Neuronal stem cell (in vitro differentiated cells): ENCODE measurements at regions not wholly inside any gene's neighbourhood (a gene's known extent, or its start where the extent isn't known, plus 50 kb on each side); places are given as distances from the start of the nearest gene placed in this dataset.

ENCODE experiments used
- DNase-seq: peaks from one replicate; pipeline ENCODE4 v3.0.0-alpha.2; 2013; ENCODE audit warnings: low spot score
- H2AFZ ChIP-seq: one replicate; pipeline ENCODE4 v1.6.1; 2013; ENCODE audit warnings: mild to moderate bottlenecking, low read length, inconsistent platforms
- H2AK5ac ChIP-seq: 2 replicates; pipeline ENCODE4 v1.6.1; 2013; ENCODE audit warnings: low read depth, mild to moderate bottlenecking, inconsistent platforms, low read length, moderate library complexity, mixed read lengths
- H2BK120ac ChIP-seq: 2 replicates; pipeline ENCODE4 v1.6.1; 2013; ENCODE audit warnings: low read depth, mild to moderate bottlenecking, inconsistent platforms, low read length, moderate library complexity, mixed read lengths
- H2BK12ac ChIP-seq: one replicate; pipeline ENCODE4 v1.6.1; 2013; ENCODE audit warnings: low read length, inconsistent platforms
- H2BK15ac ChIP-seq: 2 replicates; pipeline ENCODE4 v1.6.1; 2013; ENCODE audit warnings: mild to moderate bottlenecking, low read length, inconsistent platforms, mixed read lengths
- H2BK5ac ChIP-seq: one replicate; pipeline ENCODE4 v1.6.1; 2013; ENCODE audit warnings: inconsistent platforms, mild to moderate bottlenecking, low read length, moderate library complexity
- H3K14ac ChIP-seq: one replicate; pipeline ENCODE4 v1.6.1; 2013; ENCODE audit warnings: low read length, inconsistent platforms
- H3K18ac ChIP-seq: 2 replicates; pipeline ENCODE4 v1.6.1; 2013; ENCODE audit warnings: low read length, inconsistent platforms
- H3K23ac ChIP-seq: 2 replicates; pipeline ENCODE4 v1.6.1; 2013; ENCODE audit warnings: low read depth, mild to moderate bottlenecking, mixed read lengths, low read length, inconsistent platforms; ENCODE audit not compliant: poor library complexity
- H3K27ac ChIP-seq: replicated peaks from 3 replicates; pipeline ENCODE4 v1.5.1; 2013; ENCODE audit warnings: low read length, inconsistent platforms
- H3K27me3 ChIP-seq, 3 experiments: 2 replicates each; pipeline ENCODE4 v1.6.1; 2013; ENCODE audit warnings: low read length in 3 of 3, mild to moderate bottlenecking in 2 of 3, inconsistent platforms in 1 of 3, low read depth in 1 of 3, mixed read lengths in 1 of 3, moderate library complexity in 1 of 3; ENCODE audit not compliant: control insufficient read depth in 3 of 3, insufficient read depth in 3 of 3
- H3K36me3 ChIP-seq, 2 donors: replicated peaks in 1 of 2; 2 replicates each; pipeline ENCODE4 v1.6.1; 2013; ENCODE audit warnings: low read length in 2 of 2; ENCODE audit not compliant: control insufficient read depth in 2 of 2, insufficient read depth in 2 of 2
- H3K4ac ChIP-seq: 2 replicates; pipeline ENCODE4 v1.6.1; 2013; ENCODE audit warnings: inconsistent platforms, mild to moderate bottlenecking, low read length, moderate library complexity
- H3K4me1 ChIP-seq, 2 donors: 1 replicate in 1 of 2; 2 replicates in 1 of 2; pipeline ENCODE4 v1.6.1; 2013; ENCODE audit warnings: low read length in 2 of 2, low read depth in 1 of 2; ENCODE audit not compliant: control insufficient read depth in 2 of 2, insufficient read depth in 1 of 2
- H3K4me2 ChIP-seq: one replicate; pipeline ENCODE4 v1.6.1; 2013; ENCODE audit warnings: mild to moderate bottlenecking, low read length, inconsistent platforms; ENCODE audit not compliant: insufficient read depth, poor library complexity, severe bottlenecking
- H3K4me3 ChIP-seq, 2 donors: 2 replicates each; pipeline ENCODE4 v1.5.1; 2013; ENCODE audit warnings: low read length in 2 of 2, mild to moderate bottlenecking in 2 of 2, inconsistent platforms in 1 of 2, moderate library complexity in 1 of 2
- H3K79me1 ChIP-seq: one replicate; pipeline ENCODE4 v1.6.1; 2013; ENCODE audit warnings: low read depth, mild to moderate bottlenecking, inconsistent platforms, low read length, moderate library complexity
- H3K9ac ChIP-seq: one replicate; pipeline ENCODE4 v1.6.1; 2013; ENCODE audit warnings: mild to moderate bottlenecking, low read depth, low read length, inconsistent platforms; ENCODE audit not compliant: poor library complexity
- H3K9me3 ChIP-seq, 2 donors: replicated peaks in 1 of 2; 2 replicates each; pipeline versions ENCODE3 to v1.6.1; 2013; ENCODE audit warnings: low read length in 2 of 2, mild to moderate bottlenecking in 2 of 2, inconsistent platforms in 1 of 2, low read depth in 1 of 2, mixed read lengths in 1 of 2, moderate library complexity in 1 of 2; ENCODE audit not compliant: control insufficient read depth in 2 of 2, insufficient read depth in 1 of 2
- H4K8ac ChIP-seq: one replicate; pipeline ENCODE4 v1.6.1; 2013; ENCODE audit warnings: low read depth, mild to moderate bottlenecking, inconsistent platforms, low read length, moderate library complexity
- H4K91ac ChIP-seq: one replicate; pipeline ENCODE4 v1.6.1; 2013; ENCODE audit warnings: low read length, low read depth, mild to moderate bottlenecking, inconsistent platforms; ENCODE audit not compliant: poor library complexity
- WGBS, 2 donors: extraction: QIAGEN DNeasy Blood & Tissue Kit; methylation state at CpG; one replicate each; pipeline ENCODE4 v1.1.7; 2013; ENCODE audit warnings: missing lambda C conversion rate in 2 of 2, mixed read lengths in 1 of 2; ENCODE audit not compliant: insufficient read length in 2 of 2, insufficient replicate concordance in 1 of 2; ENCODE audit errors: extremely low coverage in 2 of 2; 5-methylcytosine and 5-hydroxymethylcytosine counted together

- H3K79me1 ChIP-seq = no peaks in the 10 kb centered on the region
- no peak overlapping the region for H3K14ac ChIP-seq
- H2BK120ac ChIP-seq = no peak overlapping the region
- whole genome bisulfite sequencing, 2 donors = no CpG with 5 or more reads among the region's 1 CpG
- H2BK12ac ChIP-seq = no peak overlapping the region
- no peak overlapping the region for H3K4ac ChIP-seq
- H2BK5ac ChIP-seq = no peak overlapping the region
- H3K4me3 ChIP-seq = no peak overlapping the region
- no peak overlapping the region for H4K91ac ChIP-seq
- no peak overlapping the region for H4K8ac ChIP-seq
- H3K36me3 ChIP-seq = no peaks in the 10 kb centered on the region
- no peak overlapping the region for H3K23ac ChIP-seq
- no peak for DNase-seq
- no peak overlapping the region for H3K27ac ChIP-seq
- no peak overlapping the region for H3K4me2 ChIP-seq
- H3K18ac ChIP-seq = no peak overlapping the region
- no peaks in the 10 kb centered on the region for H3K27me3 ChIP-seq
- H3K9me3 ChIP-seq = no peaks in the 10 kb centered on the region
- H3K4me1 ChIP-seq = peaks cover 0 to 2% of the 10 kb centered on the region in 2 donors
- H3K9ac ChIP-seq = no peak overlapping the region
- no peak overlapping the region for H2AFZ ChIP-seq
- no peak overlapping the region for H2BK15ac ChIP-seq
- no peak overlapping the region for H2AK5ac ChIP-seq
These were observed 513.1 kb upstream of the FAM98A start for GRCh38 chr2:34112161-34112560.

GRCh38 chr2:34110392-34110791 is 511.3 kb upstream of the FAM98A start:
- Histone ChIP-seq H3K79me1 (no peaks in the 10 kb centered on the region), H3K23ac (no peak overlapping the region), H3K14ac (no peak overlapping the region), H2BK15ac (no peak overlapping the region), H3K9me3 (no peaks in the 10 kb centered on the region), H3K4me3 (no peak overlapping the region), H3K4me1 (peaks cover 0 to 2% of the 10 kb centered on the region in 2 donors), H3K18ac (no peak overlapping the region), H3K36me3 (no peaks in the 10 kb centered on the region), H3K9ac (no peak overlapping the region), H2BK5ac (no peak overlapping the region), H3K4me2 (no peak overlapping the region), H3K27ac (no peak overlapping the region), H2BK12ac (no peak overlapping the region), H2AK5ac (no peak overlapping the region), H4K8ac (no peak overlapping the region), H4K91ac (no peak overlapping the region), H2BK120ac (no peak overlapping the region), H3K27me3 (no peaks in the 10 kb centered on the region), H3K4ac (no peak overlapping the region), H2AFZ (no peak overlapping the region)
- no CpG with 5 or more reads among the region's 1 CpG for WGBS, 2 donors
- no peak for DNase-seq

- no peak overlapping the region for H3K4ac ChIP-seq
- H2BK12ac ChIP-seq = no peak overlapping the region
- no peak overlapping the region for H3K27ac ChIP-seq
- H3K79me1 ChIP-seq = no peaks in the 10 kb centered on the region
- H2BK15ac ChIP-seq = no peak overlapping the region
- H3K4me1 ChIP-seq = peaks cover 0 to 2% of the 10 kb centered on the region in 2 donors
- no peak overlapping the region for H4K91ac ChIP-seq
- H2BK120ac ChIP-seq = no peak overlapping the region
- H3K23ac ChIP-seq = no peak overlapping the region
- WGBS, 2 donors = no CpG with 5 or more reads among the region's 1 CpG
- no peak overlapping the region for H3K9ac ChIP-seq
- no peak overlapping the region for H3K4me3 ChIP-seq
- H3K4me2 ChIP-seq = no peak overlapping the region
- H2BK5ac ChIP-seq = no peak overlapping the region
- DNase-seq = no peak
- H4K8ac ChIP-seq = no peak overlapping the region
- H3K36me3 ChIP-seq = no peaks in the 10 kb centered on the region
- no peak overlapping the region for H2AFZ ChIP-seq
- no peaks in the 10 kb centered on the region for H3K27me3 ChIP-seq
- H2AK5ac ChIP-seq = no peak overlapping the region
- H3K14ac ChIP-seq = no peak overlapping the region
- H3K18ac ChIP-seq = no peak overlapping the region
- H3K9me3 ChIP-seq = no peaks in the 10 kb centered on the region
These were observed 508.7 kb upstream of the FAM98A start for GRCh38 chr2:34107811-34108210.

GRCh38 chr2:34105006-34105767 is 506.1 kb upstream of the FAM98A start:
- no peak overlapping the region for H2AK5ac ChIP-seq
- H3K4me1 ChIP-seq = peaks cover 0 to 5% of the 10 kb centered on the region in 2 donors
- H2BK15ac ChIP-seq = no peak overlapping the region
- no peak overlapping the region for H2AFZ ChIP-seq
- H2BK120ac ChIP-seq = no peak overlapping the region
- no peak overlapping the region for H2BK12ac ChIP-seq
- no peaks in the 10 kb centered on the region for H3K27me3 ChIP-seq
- no peak overlapping the region for H4K8ac ChIP-seq
- H4K91ac ChIP-seq = no peak overlapping the region
- DNase-seq = no peak
- H2BK5ac ChIP-seq = no peak overlapping the region
- no peaks in the 10 kb centered on the region for H3K36me3 ChIP-seq
- no CpG with 5 or more reads among the region's 5 CpGs for WGBS, 2 donors
- no peak overlapping the region for H3K4ac ChIP-seq
- H3K14ac ChIP-seq = no peak overlapping the region
- H3K23ac ChIP-seq = no peak overlapping the region
- H3K18ac ChIP-seq = no peak overlapping the region
- no peaks in the 10 kb centered on the region for H3K79me1 ChIP-seq
- H3K9ac ChIP-seq = no peak overlapping the region
- no peak overlapping the region for H3K27ac ChIP-seq
- no peaks in the 10 kb centered on the region for H3K9me3 ChIP-seq
- H3K4me3 ChIP-seq = no peak overlapping the region
- H3K4me2 ChIP-seq = no peak overlapping the region
